WTC11 (cell line): ENCODE measurements at regions not wholly inside any gene's neighbourhood (a gene's known extent, or its start where the extent isn't known, plus 50 kb on each side); places are given as distances from the start of the nearest gene placed in this dataset.

Experiments used
- ATAC-seq: fragments of 200-7000 bp; cut with Tn5 transposase; 2 replicates; pipeline ENCODE4 v1.10.0; 2021; ENCODE audit warnings: mild to moderate bottlenecking, moderate library complexity
- CTCF ChIA-PET: fragments of 300-600 bp; sonication (Branson Sonifier 250); formaldehyde crosslinking; loops from one replicate; lab custom pipeline; 2021; ENCODE audit warnings: antibody characterized with exemption; lab: Charles Lee
- POLR2A ChIA-PET: fragments of 350-600 bp; sonication (Branson Sonifier 250); formaldehyde crosslinking; loops from one replicate; lab custom pipeline; 2021; ENCODE audit warnings: antibody characterized with exemption; lab: Charles Lee
- DNase-seq: peaks from one replicate; pipeline ENCODE4 v3.0.0; 2021; ENCODE audit warnings: low spot score
- H3K27ac Mint-ChIP-seq: 2 replicates; pipeline ENCODE4 v1.8.0; 2021; ENCODE audit warnings: mixed read lengths
- H3K27me3 Mint-ChIP-seq: 2 replicates; pipeline ENCODE4 v1.8.0; 2021; ENCODE audit warnings: low read depth, mild to moderate bottlenecking, moderate library complexity, mixed read lengths
- H3K36me3 Mint-ChIP-seq: 2 replicates; pipeline ENCODE4 v1.8.0; 2021; ENCODE audit warnings: mixed read lengths
- H3K4me1 Mint-ChIP-seq: 2 replicates; pipeline ENCODE4 v1.8.0; 2022; ENCODE audit warnings: mixed read lengths
- H3K4me3 Mint-ChIP-seq: 2 replicates; pipeline ENCODE4 v1.8.0; 2021; ENCODE audit warnings: mild to moderate bottlenecking, moderate library complexity, mixed read lengths
- H3K9me3 Mint-ChIP-seq: 2 replicates; pipeline ENCODE4 v1.8.0; 2021; ENCODE audit warnings: mixed read lengths
- GTF2I ChIP-seq: fragments of 250-450 bp; sonication (Bioruptor Pico); conservative IDR thresholded peaks from 2 replicates; pipeline ENCODE4 v1.4.0; 2021; ENCODE audit warnings: mild to moderate bottlenecking
- IRF2 ChIP-seq: sonication (generic); formaldehyde crosslinking; IDR thresholded peaks from 2 replicates; pipeline ENCODE4 v1.8.0; 2022; ENCODE audit warnings: low read depth, missing genetic modification reagents, borderline replicate concordance
- MYBL2 ChIP-seq: sonication (generic); formaldehyde crosslinking; IDR thresholded peaks from 2 replicates; pipeline ENCODE4 v1.8.1; 2023; ENCODE audit warnings: mild to moderate bottlenecking, moderate library complexity, missing genetic modification reagents
- NR1H2 ChIP-seq: sonication (generic); formaldehyde crosslinking; IDR thresholded peaks from 2 replicates; pipeline ENCODE4 v1.9.0; 2021; ENCODE audit warnings: mild to moderate bottlenecking, moderate library complexity, missing genetic modification reagents
- PRRX2 ChIP-seq: fragments of 250-450 bp; sonication (Bioruptor Pico); IDR thresholded peaks from 2 replicates; pipeline ENCODE4 v1.8.0; 2021; ENCODE audit warnings: mild to moderate bottlenecking
- SMAD4 ChIP-seq: sonication (generic); formaldehyde crosslinking; IDR thresholded peaks from 2 replicates; pipeline ENCODE4 v1.8.0; 2022; ENCODE audit warnings: mild to moderate bottlenecking, missing genetic modification reagents
- TCF7 ChIP-seq: sonication (generic); formaldehyde crosslinking; IDR thresholded peaks from 2 replicates; pipeline ENCODE4 v1.8.0; 2022; ENCODE audit warnings: mild to moderate bottlenecking, low read depth, missing genetic modification reagents, moderate library complexity
- TEAD1 ChIP-seq: sonication (generic); formaldehyde crosslinking; IDR thresholded peaks from 2 replicates; pipeline ENCODE4 v1.8.0; 2022; ENCODE audit warnings: mild to moderate bottlenecking, missing genetic modification reagents
- ZNF396 ChIP-seq: fragments of 250-450 bp; sonication (Bioruptor Pico); IDR thresholded peaks from 2 replicates; pipeline ENCODE4 v1.8.0; 2021; ENCODE audit warnings: mild to moderate bottlenecking, moderate library complexity, borderline replicate concordance
- ZNF671 ChIP-seq: fragments of 250-450 bp; sonication (Bioruptor Pico); IDR thresholded peaks from 2 replicates; pipeline ENCODE4 v1.8.0; 2021; ENCODE audit warnings: mild to moderate bottlenecking
- TF ChIP-seq, protein P1 (sequence below): fragments of 250-450 bp; sonication (Bioruptor Pico); IDR thresholded peaks from 2 replicates; pipeline ENCODE4 v2.1.2; 2022; ENCODE audit warnings: mild to moderate bottlenecking, moderate library complexity
- TF ChIP-seq, protein P2 (sequence below): fragments of 250-450 bp; sonication (Bioruptor Pico); conservative IDR thresholded peaks from 2 replicates; pipeline ENCODE4 v1.9.0; 2021; ENCODE audit warnings: mild to moderate bottlenecking
- TF ChIP-seq, protein P3 (sequence below): sonication (generic); formaldehyde crosslinking; IDR thresholded peaks from 2 replicates; pipeline ENCODE4 v1.8.1; 2023; ENCODE audit warnings: mild to moderate bottlenecking, moderate library complexity, missing genetic modification reagents
- TF ChIP-seq, protein P4 (sequence below): sonication (generic); formaldehyde crosslinking; IDR thresholded peaks from 2 replicates; pipeline ENCODE4 v1.8.1; 2022; ENCODE audit warnings: mild to moderate bottlenecking, moderate library complexity, missing genetic modification reagents
- TF ChIP-seq, protein P5 (sequence below): sonication (generic); formaldehyde crosslinking; IDR thresholded peaks from 2 replicates; pipeline ENCODE4 v1.8.1; 2022; ENCODE audit warnings: low read depth, mild to moderate bottlenecking, moderate library complexity, missing genetic modification reagents, borderline replicate concordance
- TF ChIP-seq, protein P6 (sequence below): fragments of 200-600 bp; IDR thresholded peaks from 2 replicates; pipeline ENCODE4 v1.8.0; 2022; ENCODE audit warnings: antibody characterized with exemption
- TF ChIP-seq, protein P7 (sequence below): sonication (generic); formaldehyde crosslinking; IDR thresholded peaks from 2 replicates; pipeline ENCODE4 v1.8.1; 2023; ENCODE audit warnings: mild to moderate bottlenecking, missing genetic modification reagents, moderate library complexity

DNA sequence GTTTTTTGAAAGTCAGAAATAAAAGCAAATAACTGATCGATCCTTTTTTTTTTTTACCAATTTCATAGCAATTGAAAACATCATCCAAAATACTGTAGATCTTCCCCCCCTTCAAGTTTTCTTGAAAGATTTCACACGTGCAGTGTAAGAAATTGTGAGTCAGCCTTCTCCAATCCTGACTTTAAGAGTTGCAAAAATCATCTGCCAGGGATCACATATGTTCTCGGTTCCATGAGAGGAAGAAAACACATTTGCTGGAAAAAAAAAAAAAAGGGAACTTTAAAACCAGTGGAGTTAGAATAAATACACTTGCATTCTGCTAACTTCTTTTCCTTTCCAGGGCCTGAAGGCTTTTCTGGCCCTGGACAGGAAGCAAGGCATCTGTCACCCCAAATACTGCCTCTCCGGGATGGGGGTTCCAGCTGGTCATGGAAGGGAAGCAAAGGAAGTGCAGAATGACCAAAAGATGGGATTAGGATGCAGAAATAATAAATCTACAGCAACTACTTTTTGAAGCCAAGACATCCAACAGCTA, 198.4 kb upstream of the KIAA1217 start:
- no peak overlapping the region for H3K4me3 Mint-ChIP-seq
- no peaks in the 10 kb centered on the region for H3K36me3 Mint-ChIP-seq
- peaks cover 30% of the 10 kb centered on the region for H3K4me1 Mint-ChIP-seq
- ChIA-PET CTCF (interaction anchor here (0.6 kb wide), 1 partner anchor 186 kb away, joined by 3 read pairs; no protein-coding TSS in a partner anchor), POLR2A (no interaction called here)
- TF ChIP-seq PRRX2: no peak
- TF ChIP-seq, protein P1, sequence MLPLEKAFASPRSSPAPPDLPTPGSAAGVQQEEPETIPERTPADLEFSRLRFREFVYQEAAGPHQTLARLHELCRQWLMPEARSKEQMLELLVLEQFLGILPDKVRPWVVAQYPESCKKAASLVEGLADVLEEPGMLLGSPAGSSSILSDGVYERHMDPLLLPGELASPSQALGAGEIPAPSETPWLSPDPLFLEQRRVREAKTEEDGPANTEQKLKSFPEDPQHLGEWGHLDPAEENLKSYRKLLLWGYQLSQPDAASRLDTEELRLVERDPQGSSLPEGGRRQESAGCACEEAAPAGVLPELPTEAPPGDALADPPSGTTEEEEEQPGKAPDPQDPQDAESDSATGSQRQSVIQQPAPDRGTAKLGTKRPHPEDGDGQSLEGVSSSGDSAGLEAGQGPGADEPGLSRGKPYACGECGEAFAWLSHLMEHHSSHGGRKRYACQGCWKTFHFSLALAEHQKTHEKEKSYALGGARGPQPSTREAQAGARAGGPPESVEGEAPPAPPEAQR (CRISPR knock-in tag): no peak
- TF ChIP-seq, protein P2, sequence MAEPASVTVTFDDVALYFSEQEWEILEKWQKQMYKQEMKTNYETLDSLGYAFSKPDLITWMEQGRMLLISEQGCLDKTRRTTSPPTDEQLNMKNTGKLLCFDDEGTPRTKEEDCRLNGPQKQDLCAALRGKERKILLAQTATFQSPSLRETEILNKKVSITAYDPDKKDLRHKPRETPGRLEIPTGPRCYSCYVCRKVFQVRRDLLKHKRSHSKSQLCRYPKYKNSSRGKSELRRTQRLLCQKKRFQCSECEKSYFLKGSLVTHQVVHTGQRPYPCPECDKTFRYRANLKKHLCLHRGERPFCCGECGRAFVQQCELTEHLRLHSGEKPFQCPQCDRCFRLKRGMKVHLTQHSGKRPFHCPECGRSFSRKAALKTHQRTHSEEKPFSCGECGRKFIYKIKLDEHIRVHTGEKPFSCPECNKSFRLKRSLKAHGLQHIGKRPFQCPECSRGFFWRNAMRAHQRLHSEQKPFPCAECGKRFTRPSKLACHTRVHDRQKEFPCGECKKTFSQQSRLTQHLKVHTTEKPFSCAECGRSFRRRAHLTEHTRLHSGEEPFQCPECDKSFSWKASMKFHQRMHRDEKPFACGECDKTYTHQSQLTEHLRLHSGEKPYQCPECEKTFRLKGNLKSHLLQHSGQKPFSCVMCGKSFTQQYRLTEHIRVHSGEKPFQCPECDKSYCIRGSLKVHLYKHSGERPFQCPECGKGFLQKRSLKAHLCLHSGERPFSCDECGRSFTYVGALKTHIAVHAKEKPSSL (CRISPR knock-in tag): no peak
- no peak for TF ChIP-seq TCF7 (CRISPR knock-in tag)
- TF ChIP-seq, protein P3, sequence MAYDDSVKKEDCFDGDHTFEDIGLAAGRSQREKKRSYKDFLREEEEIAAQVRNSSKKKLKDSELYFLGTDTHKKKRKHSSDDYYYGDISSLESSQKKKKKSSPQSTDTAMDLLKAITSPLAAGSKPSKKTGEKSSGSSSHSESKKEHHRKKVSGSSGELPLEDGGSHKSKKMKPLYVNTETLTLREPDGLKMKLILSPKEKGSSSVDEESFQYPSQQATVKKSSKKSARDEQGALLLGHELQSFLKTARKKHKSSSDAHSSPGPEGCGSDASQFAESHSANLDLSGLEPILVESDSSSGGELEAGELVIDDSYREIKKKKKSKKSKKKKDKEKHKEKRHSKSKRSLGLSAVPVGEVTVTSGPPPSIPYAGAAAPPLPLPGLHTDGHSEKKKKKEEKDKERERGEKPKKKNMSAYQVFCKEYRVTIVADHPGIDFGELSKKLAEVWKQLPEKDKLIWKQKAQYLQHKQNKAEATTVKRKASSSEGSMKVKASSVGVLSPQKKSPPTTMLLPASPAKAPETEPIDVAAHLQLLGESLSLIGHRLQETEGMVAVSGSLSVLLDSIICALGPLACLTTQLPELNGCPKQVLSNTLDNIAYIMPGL (CRISPR knock-in tag): no peak
- no peak for TF ChIP-seq SMAD4
- TF ChIP-seq ZNF396 (CRISPR knock-in tag): no peak
- TF ChIP-seq, protein P4, sequence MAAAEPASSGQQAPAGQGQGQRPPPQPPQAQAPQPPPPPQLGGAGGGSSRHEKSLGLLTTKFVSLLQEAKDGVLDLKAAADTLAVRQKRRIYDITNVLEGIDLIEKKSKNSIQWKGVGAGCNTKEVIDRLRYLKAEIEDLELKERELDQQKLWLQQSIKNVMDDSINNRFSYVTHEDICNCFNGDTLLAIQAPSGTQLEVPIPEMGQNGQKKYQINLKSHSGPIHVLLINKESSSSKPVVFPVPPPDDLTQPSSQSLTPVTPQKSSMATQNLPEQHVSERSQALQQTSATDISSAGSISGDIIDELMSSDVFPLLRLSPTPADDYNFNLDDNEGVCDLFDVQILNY (CRISPR knock-in tag): no peak
- TF ChIP-seq TEAD1 (CRISPR knock-in tag): no peak
- TF ChIP-seq, protein P5, sequence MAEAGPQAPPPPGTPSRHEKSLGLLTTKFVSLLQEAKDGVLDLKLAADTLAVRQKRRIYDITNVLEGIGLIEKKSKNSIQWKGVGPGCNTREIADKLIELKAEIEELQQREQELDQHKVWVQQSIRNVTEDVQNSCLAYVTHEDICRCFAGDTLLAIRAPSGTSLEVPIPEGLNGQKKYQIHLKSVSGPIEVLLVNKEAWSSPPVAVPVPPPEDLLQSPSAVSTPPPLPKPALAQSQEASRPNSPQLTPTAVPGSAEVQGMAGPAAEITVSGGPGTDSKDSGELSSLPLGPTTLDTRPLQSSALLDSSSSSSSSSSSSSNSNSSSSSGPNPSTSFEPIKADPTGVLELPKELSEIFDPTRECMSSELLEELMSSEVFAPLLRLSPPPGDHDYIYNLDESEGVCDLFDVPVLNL (CRISPR knock-in tag): no peak
- TF ChIP-seq, protein P6, sequence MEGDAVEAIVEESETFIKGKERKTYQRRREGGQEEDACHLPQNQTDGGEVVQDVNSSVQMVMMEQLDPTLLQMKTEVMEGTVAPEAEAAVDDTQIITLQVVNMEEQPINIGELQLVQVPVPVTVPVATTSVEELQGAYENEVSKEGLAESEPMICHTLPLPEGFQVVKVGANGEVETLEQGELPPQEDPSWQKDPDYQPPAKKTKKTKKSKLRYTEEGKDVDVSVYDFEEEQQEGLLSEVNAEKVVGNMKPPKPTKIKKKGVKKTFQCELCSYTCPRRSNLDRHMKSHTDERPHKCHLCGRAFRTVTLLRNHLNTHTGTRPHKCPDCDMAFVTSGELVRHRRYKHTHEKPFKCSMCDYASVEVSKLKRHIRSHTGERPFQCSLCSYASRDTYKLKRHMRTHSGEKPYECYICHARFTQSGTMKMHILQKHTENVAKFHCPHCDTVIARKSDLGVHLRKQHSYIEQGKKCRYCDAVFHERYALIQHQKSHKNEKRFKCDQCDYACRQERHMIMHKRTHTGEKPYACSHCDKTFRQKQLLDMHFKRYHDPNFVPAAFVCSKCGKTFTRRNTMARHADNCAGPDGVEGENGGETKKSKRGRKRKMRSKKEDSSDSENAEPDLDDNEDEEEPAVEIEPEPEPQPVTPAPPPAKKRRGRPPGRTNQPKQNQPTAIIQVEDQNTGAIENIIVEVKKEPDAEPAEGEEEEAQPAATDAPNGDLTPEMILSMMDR: no peak
- TF ChIP-seq NR1H2 (CRISPR knock-in tag): no peak
- TF ChIP-seq IRF2 (CRISPR knock-in tag): no peak
- no peak for TF ChIP-seq ZNF671 (CRISPR knock-in tag)
- no peak for TF ChIP-seq GTF2I (CRISPR knock-in tag)
- TF ChIP-seq, protein P7, sequence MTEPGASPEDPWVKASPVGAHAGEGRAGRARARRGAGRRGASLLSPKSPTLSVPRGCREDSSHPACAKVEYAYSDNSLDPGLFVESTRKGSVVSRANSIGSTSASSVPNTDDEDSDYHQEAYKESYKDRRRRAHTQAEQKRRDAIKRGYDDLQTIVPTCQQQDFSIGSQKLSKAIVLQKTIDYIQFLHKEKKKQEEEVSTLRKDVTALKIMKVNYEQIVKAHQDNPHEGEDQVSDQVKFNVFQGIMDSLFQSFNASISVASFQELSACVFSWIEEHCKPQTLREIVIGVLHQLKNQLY (CRISPR knock-in tag): no peak
- TF ChIP-seq MYBL2 (CRISPR knock-in tag): no peak
- no peaks in the 10 kb centered on the region for H3K27me3 Mint-ChIP-seq
- DNase-seq (no peak), ATAC-seq (no peak)
- no peak overlapping the region for H3K27ac Mint-ChIP-seq
- H3K9me3 Mint-ChIP-seq: no peaks in the 10 kb centered on the region
